ENCODE measurements at regions not wholly inside any gene's neighbourhood (a gene's known extent, or its start where the extent isn't known, plus 50 kb on each side); places are given as distances from the start of the nearest gene placed in this dataset.
A peak's percentile ranks its signal among the peaks of the same experiment; 100 is the strongest.
"Not testable (repeated sequence)": the region's sequence is repeated elsewhere in the genome, so short reads cannot be mapped to it uniquely, and the experiment has no call there.

DNA sequence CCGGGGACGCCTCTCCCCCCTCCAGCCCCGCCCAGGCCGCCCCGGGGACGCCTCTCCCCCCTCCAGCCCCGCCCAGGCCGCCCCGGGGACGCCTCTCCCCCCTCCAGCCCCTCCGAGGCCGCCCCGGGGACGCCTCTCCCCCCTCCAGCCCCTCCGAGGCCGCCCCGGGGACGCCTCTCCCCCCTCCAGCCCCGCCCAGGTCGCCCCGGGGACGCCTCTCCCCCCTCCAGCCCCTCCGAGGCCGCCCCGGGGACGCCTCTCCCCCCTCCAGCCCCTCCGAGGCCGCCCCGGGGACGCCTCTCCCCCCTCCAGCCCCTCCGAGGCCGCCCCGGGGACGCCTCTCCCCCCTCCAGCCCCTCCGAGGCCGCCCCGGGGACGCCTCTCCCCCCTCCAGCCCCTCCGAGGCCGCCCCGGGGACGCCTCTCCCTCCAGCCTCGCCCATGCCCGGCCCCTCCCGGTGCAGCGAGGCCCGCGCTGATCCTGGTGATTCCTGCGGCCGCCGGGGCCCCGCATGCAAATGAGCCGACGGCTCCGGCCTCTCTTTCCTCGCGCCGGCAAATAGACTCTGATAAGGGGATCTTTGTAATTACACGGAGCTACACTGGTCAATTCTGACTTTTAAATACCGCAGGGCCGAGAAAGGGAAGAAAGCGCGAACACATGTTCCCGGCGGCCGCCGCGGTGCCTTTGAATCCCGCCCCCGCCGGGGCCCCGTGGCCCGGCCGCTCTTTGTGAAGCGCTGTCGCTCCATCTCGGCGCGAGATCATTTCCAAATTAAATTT lies 114.7 kb upstream of the NKX1-1 start:
- TF ChIP-seq, protein P1, sequence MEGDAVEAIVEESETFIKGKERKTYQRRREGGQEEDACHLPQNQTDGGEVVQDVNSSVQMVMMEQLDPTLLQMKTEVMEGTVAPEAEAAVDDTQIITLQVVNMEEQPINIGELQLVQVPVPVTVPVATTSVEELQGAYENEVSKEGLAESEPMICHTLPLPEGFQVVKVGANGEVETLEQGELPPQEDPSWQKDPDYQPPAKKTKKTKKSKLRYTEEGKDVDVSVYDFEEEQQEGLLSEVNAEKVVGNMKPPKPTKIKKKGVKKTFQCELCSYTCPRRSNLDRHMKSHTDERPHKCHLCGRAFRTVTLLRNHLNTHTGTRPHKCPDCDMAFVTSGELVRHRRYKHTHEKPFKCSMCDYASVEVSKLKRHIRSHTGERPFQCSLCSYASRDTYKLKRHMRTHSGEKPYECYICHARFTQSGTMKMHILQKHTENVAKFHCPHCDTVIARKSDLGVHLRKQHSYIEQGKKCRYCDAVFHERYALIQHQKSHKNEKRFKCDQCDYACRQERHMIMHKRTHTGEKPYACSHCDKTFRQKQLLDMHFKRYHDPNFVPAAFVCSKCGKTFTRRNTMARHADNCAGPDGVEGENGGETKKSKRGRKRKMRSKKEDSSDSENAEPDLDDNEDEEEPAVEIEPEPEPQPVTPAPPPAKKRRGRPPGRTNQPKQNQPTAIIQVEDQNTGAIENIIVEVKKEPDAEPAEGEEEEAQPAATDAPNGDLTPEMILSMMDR (IDR thresholded peaks at IDR 0.05), result peak in 1 of 6 experiments; percentile 6
- not testable (repeated sequence) for TF ChIP-seq POLR2A (IDR thresholded peaks at IDR 0.05)
